Limb (tissue), 2 donors: ENCODE measurements at regions not wholly inside any gene's neighbourhood (a gene's known extent, or its start where the extent isn't known, plus 50 kb on each side); places are given as distances from the start of the nearest gene placed in this dataset.

Source experiments
- DNase-seq, 2 donors: peaks; one replicate each; pipeline ENCODE4 v3.0.0-alpha.2; 2016; ENCODE audit errors: extremely low spot score in 2 of 2

- DNase-seq, result no peak
These were observed 52.0 kb downstream of the LRATD1 start for GRCh38 chr2:14684516-14684915.

- DNase-seq, result no peak
These were observed 58.4 kb downstream of the LRATD1 start for GRCh38 chr2:14690926-14691325.

DNA sequence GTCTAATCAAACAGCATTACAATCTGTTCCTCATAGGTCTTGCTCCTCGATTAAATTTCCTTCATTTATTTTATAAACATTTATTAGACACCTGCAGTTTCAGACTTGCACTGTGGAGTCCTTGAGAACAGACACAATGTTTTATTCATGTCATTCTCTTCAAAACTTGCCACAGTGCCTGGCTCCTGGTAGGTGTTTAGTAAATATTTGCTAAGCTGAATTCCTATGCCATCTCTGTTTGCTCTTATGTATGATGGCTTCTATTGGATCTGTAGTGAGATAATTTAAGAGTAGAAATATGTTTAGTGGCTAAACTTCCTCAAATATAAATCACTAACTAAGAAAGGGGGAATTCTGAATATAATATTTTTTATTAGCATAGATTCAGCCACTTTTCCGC lies 61.4 kb downstream of the LRATD1 start:
- no peak for DNase-seq

- DNase-seq, result no peak
These were observed 68.2 kb downstream of the LRATD1 start for GRCh38 chr2:14700753-14701152.

DNA sequence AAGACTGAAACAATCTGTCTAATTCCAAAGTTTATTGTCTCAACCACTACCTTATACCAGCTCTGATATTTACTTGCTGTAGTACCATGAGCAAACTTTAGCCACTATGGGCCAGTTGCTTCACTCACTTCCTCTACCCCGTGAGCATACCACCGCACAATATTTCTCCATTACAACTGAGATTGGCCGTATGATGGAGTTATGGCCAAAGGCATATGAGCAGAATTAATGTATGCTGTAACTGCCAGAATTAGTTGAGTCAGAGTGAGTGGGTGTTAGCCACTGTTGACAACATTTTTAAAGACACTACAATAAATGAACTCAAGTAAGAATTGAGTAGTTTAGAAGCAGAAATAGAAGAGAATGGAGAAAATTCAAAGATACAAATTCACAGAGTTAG lies 69.7 kb downstream of the LRATD1 start:
- DNase-seq, result no peak

GRCh38 chr2:14706201-14706600 lies 73.7 kb downstream of the LRATD1 start:
- no peak for DNase-seq

- no peak for DNase-seq
These were observed 79.6 kb downstream of the LRATD1 start for GRCh38 chr2:14712111-14712510.

DNA sequence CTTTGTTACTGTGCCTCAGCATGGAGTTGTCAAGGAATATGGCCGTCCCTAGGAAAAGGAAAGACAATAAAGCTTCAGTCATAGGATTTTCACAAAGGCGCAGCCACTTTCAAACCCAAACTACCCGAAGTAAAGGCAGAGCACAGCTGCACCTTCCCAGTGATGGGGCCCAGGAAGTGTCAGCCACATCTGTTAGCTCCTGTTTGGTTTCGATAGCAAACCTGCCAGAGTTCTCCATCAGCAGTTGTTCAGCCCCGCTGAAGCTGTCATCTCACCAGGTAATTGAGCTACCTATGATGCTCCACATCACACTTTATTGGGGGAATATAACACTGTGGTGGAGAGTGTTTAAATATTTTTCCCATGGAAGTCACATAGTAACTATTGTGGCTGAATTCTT lies 80.7 kb downstream of the LRATD1 start:
- no peak for DNase-seq

- DNase-seq, result no peak
These were observed 83.1 kb downstream of the LRATD1 start for GRCh38 chr2:14715600-14715999.

DNA sequence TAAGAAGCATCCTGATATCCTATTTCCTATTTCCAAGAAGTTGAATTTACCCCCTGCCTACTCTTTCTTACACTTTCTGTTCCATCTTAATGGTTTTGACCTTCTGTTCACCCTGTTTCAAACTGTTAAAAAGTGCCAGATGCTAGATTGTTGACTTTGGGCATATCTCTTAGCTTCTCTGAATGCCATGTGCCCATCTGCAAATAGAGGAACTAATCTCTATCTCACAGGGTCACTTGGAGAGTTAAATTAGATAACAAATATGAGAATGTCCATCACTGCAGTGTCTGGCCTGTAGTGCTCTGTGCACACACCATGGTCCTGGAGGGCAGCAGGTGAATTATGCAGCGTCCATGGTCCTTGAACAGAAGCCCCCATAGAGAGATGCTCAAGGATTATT lies 83.8 kb downstream of the LRATD1 start:
- no peak for DNase-seq

- no peak for DNase-seq
These were observed 84.6 kb downstream of the LRATD1 start for GRCh38 chr2:14717131-14717530.

GRCh38 chr2:14720319-14720718 lies 87.8 kb downstream of the LRATD1 start:
- no peak for DNase-seq

GRCh38 chr2:14720739-14721138 lies 88.2 kb downstream of the LRATD1 start:
- no peak for DNase-seq

DNA sequence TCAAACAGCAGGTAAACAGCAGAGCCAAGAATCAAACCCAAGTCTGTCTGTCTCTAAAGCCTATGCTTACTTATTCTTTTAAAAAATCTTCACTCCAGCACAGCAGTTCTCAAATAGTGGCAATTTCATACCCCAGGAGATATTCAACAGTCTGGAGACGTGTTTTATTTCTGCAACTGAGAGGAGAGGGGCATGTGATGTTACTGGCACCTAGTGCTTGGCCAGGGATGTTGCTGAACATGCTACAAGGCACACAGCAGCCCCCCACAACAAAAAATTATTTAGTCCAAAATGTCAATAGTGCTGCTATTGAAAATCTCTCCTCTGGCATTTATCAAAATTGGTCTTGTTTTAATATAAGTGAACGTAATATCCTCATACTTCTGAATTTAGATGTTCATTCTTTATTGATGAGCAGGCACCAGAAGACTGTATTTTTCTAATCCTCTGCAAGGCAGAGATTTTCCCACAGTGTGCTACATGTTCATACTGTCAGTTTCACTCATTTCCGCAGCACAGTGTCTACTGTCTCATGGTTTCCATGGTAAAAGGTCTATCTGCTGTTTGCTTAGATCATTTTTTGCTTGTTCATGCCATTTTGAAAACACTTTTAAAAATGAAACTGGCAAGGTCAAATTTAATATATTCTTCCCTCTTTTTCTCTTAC lies 90.5 kb downstream of the LRATD1 start:
- DNase-seq, result no peak

DNA sequence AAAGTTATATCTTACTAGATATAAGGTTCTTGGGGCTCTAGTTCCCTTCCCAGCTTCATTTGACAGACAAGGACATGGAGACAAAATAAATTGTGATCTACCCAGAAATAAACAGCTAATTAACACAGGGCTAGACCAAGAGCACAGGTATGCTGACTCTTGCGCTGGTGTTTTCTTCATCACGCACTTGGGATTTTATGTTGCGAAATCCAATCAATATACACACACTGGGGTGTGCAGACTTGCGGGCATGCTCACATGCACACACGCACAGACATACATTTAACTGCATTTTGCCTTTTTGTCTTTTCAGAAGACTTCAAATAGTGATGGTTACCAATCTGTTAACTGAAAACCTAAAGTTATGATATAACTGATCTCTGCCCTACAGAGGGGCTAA lies 91.2 kb downstream of the LRATD1 start:
- no peak for DNase-seq

DNA sequence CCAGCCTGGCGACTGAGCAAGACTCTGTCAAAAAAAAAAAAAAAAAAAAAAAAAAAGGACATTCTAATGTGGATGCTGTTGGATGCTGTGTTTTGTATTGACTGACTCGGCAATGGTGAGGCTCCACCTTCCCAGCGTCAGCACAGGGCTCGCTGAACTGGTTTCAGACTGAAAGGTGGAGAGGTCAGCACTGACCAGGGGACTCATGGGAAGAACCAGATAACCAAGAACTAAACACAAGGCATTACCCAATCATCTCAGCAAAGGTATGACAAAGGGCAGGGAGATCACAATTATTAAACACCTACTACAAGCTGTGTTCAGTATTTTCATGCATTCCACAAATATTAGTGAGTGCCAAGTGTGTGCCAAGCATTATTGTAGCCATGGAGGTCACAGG lies 103.2 kb downstream of the LRATD1 start:
- DNase-seq, result no peak

GRCh38 chr2:14737201-14737600 lies 104.7 kb downstream of the LRATD1 start:
- no peak for DNase-seq

DNA sequence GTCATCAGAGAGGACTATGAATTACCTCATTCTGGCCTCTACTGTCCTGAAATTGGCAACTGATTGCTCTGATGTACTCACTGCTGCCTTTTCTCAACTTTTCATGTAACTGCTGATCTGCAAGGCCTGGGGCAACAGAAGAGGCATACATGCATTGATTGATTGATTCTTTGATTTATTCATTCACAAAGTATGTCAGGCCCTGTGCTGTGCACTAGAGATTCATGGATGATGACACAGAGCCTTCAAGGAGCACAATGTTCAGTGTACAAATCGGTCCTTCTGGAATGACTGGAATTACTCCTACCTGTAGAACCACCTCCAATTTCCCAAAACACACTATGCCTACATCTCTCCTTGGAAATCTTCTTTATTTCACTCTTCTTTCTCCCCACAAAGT lies 111.3 kb downstream of the LRATD1 start:
- no peak for DNase-seq

GRCh38 chr2:14745288-14746076 lies 113.0 kb downstream of the LRATD1 start:
- no peak for DNase-seq

GRCh38 chr2:14746133-14746532 lies 113.6 kb downstream of the LRATD1 start:
- no peak for DNase-seq

GRCh38 chr2:14747447-14747846 lies 114.9 kb downstream of the LRATD1 start:
- DNase-seq, result no peak

DNA sequence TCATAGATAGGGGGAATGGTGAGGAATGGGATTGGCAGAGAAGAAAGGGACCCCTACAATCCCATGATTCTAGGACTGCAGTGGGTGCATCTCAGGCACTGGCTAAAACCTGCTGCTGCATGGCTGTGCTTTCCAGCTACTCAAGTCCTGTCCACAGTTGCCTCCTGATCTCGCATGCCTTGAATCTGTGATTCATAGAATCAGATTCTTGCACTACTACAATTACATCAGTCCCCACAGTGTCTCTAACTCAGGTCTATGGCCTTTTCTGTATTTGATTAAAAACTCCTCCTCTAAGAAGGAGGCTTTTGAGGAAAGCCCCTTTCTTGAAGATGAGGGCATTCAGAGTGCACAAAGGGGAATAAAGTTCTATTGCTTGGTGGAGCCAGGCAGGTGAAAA lies 117.4 kb downstream of the LRATD1 start:
- no peak for DNase-seq

- no peak for DNase-seq
These were observed 117.9 kb downstream of the LRATD1 start for GRCh38 chr2:14750433-14750832.
